B cell (primary cell): ENCODE measurements at regions not wholly inside any gene's neighbourhood (a gene's known extent, or its start where the extent isn't known, plus 50 kb on each side); places are given as distances from the start of the nearest gene placed in this dataset.

Experiments
- ATAC-seq: fragments of 200-7000 bp; cut with Tn5 transposase; one replicate; pipeline ENCODE4 v1.10.0; 2021; ENCODE audit warnings: low read depth, mild to moderate bottlenecking, moderate number of reproducible peaks, moderate library complexity
- CTCF ChIA-PET: fragments of 350-600 bp; sonication (Branson Sonifier 250); formaldehyde crosslinking; loops from one replicate; lab custom pipeline; 2021; ENCODE audit warnings: antibody characterized with exemption, inconsistent platforms; lab: Charles Lee
- POLR2A ChIA-PET: fragments of 350-600 bp; sonication (Branson Sonifier 250); formaldehyde crosslinking; loops from one replicate; lab custom pipeline; 2021; ENCODE audit warnings: antibody characterized with exemption; lab: Charles Lee
- DNase-seq: peaks from one replicate; pipeline ENCODE4 v3.0.0; 2013
- H2AFZ ChIP-seq: 2 replicates; pipeline ENCODE4 v1.6.1; 2012; ENCODE audit warnings: mild to moderate bottlenecking, low read depth, low read length; ENCODE audit not compliant: insufficient read depth, poor library complexity, severe bottlenecking
- H3K27ac ChIP-seq, 2 donors: 1 replicate in 1 of 2; 2 replicates in 1 of 2; pipeline ENCODE4 v1.5.1; 2012 to 2013; ENCODE audit warnings: low read length in 2 of 2, mild to moderate bottlenecking in 2 of 2, moderate library complexity in 1 of 2
- H3K27me3 ChIP-seq, 4 experiments: fragments of 200-600 bp in 1 of 4; sonication (generic) in 1 of 4; replicated peaks in 1 of 4; 1 replicate in 2 of 4; 2 replicates in 2 of 4; pipeline versions ENCODE4 v1.6.1 to v1.7.0; 2013 to 2016; ENCODE audit warnings: low read length in 3 of 4, mild to moderate bottlenecking in 2 of 4, mixed read lengths in 1 of 4, moderate library complexity in 1 of 4; ENCODE audit not compliant: insufficient read depth in 4 of 4, control insufficient read depth in 3 of 4; ENCODE audit errors: control extremely low read depth in 1 of 4
- H3K36me3 ChIP-seq, 2 experiments: replicated peaks in 1 of 2; 1 replicate in 1 of 2; 2 replicates in 1 of 2; pipeline versions ENCODE4 v1.6.1 to v1.7.1; 2013; ENCODE audit warnings: low read length in 1 of 2; ENCODE audit not compliant: insufficient read depth in 2 of 2, control insufficient read depth in 1 of 2; ENCODE audit errors: control extremely low read depth in 1 of 2, extremely low read depth in 1 of 2
- H3K4me1 ChIP-seq, 2 donors: fragments of 200-600 bp in 1 of 2; sonication (generic) in 1 of 2; 1 replicate in 1 of 2; 2 replicates in 1 of 2; pipeline versions ENCODE4 v1.5.1 to v1.6.1; 2013 to 2017; ENCODE audit warnings: low read length in 2 of 2; ENCODE audit not compliant: control insufficient read depth in 2 of 2, insufficient read depth in 2 of 2
- H3K4me2 ChIP-seq: replicated peaks from 2 replicates; pipeline ENCODE3; 2012; ENCODE audit warnings: mild to moderate bottlenecking, low read depth, low read length; ENCODE audit not compliant: poor library complexity, severe bottlenecking
- H3K4me3 ChIP-seq, 5 experiments: fragments of 200-600 bp in 1 of 5; sonication (generic) in 1 of 5; 1 replicate in 3 of 5; 2 replicates in 2 of 5; pipeline versions ENCODE4 v1.5.1 to v1.7.0; 2011 to 2016; ENCODE audit warnings: low read length in 4 of 5, mild to moderate bottlenecking in 4 of 5, low read depth in 2 of 5, control low read depth in 1 of 5, moderate library complexity in 1 of 5; ENCODE audit not compliant: insufficient read depth in 1 of 5; ENCODE audit errors: control extremely low read depth in 1 of 5, extremely low read depth in 1 of 5
- H3K79me2 ChIP-seq: fragments of 200-600 bp; sonication (generic); one replicate; pipeline ENCODE4 v1.6.0; 2016; ENCODE audit warnings: low read length; ENCODE audit not compliant: control insufficient read depth, insufficient read depth
- H3K9ac ChIP-seq: fragments of 200-600 bp; sonication (generic); 2 replicates; pipeline ENCODE4 v1.6.1; 2017; ENCODE audit warnings: mild to moderate bottlenecking, low read length, moderate library complexity
- H3K9me3 ChIP-seq, 3 donors: one replicate each; pipeline versions ENCODE4 v1.6.1 to v1.7.1; 2013; ENCODE audit warnings: low read length in 2 of 3; ENCODE audit not compliant: control insufficient read depth in 2 of 3, insufficient read depth in 1 of 3; ENCODE audit errors: control extremely low read depth in 1 of 3
- H4K20me1 ChIP-seq: 2 replicates; pipeline ENCODE4 v1.6.0; 2012; ENCODE audit warnings: mild to moderate bottlenecking, low read length; ENCODE audit not compliant: insufficient read depth, control insufficient read depth, poor library complexity, severe bottlenecking
- H3K27ac Mint-ChIP-seq: one replicate; pipeline ENCODE4 v1.8.0; 2021; ENCODE audit warnings: mixed read lengths
- H3K27me3 Mint-ChIP-seq: one replicate; pipeline ENCODE4 v1.8.0; 2021; ENCODE audit warnings: mixed read lengths
- H3K4me1 Mint-ChIP-seq: one replicate; pipeline ENCODE4 v1.8.0; 2021; ENCODE audit warnings: mixed read lengths
- H3K4me3 Mint-ChIP-seq: one replicate; pipeline ENCODE4 v1.8.0; 2021; ENCODE audit warnings: mixed read lengths
- H3K9me3 Mint-ChIP-seq: one replicate; pipeline ENCODE4 v1.8.0; 2022; ENCODE audit warnings: mixed read lengths; ENCODE audit not compliant: insufficient read depth
- EZH2 ChIP-seq: IDR thresholded peaks from 2 replicates; pipeline ENCODE4 v1.6.1; 2012; ENCODE audit warnings: borderline replicate concordance, low read depth, mild to moderate bottlenecking, moderate library complexity, low read length; ENCODE audit not compliant: insufficient read depth, poor library complexity, severe bottlenecking
- WGBS: methylation state at CpG from one replicate; pipeline ENCODE4 v1.1.5; 2013; ENCODE audit warnings: missing lambda C conversion rate; ENCODE audit not compliant: insufficient coverage; 5-methylcytosine and 5-hydroxymethylcytosine counted together
- intact Hi-C: fragments of 100-400 bp; cut with micrococcal nuclease; formaldehyde crosslinking; loops from one replicate; pipeline ENCODE4 v1.10.0; 2022
- TF ChIP-seq, protein P1 (sequence below): fragments of 200-600 bp; IDR thresholded peaks from one replicate; pipeline ENCODE4 v1.8.0; 2022; ENCODE audit warnings: antibody characterized with exemption, mild to moderate bottlenecking

GRCh38 chr2:225995796-225996461, 596.4 kb downstream of the NYAP2 start:
- no peaks in the 10 kb centered on the region for H3K9me3 ChIP-seq
- no peaks in the 10 kb centered on the region for H3K4me1 ChIP-seq
- H3K4me2 ChIP-seq = no peak overlapping the region
- no peak overlapping the region for H3K4me3 Mint-ChIP-seq
- WGBS = no CpG with 5 or more reads among the region's 2 CpGs
- ChIA-PET CTCF (interaction anchor here (0.9 kb wide), 1 partner anchor 107 kb away, joined by 3 read pairs; no protein-coding TSS in a partner anchor), POLR2A (no interaction called here)
- H3K27ac Mint-ChIP-seq = no peak overlapping the region
- no peak overlapping the region for H3K9ac ChIP-seq
- H3K27me3 Mint-ChIP-seq = no peaks in the 10 kb centered on the region
- H3K79me2 ChIP-seq = no peaks in the 10 kb centered on the region
- no peaks in the 10 kb centered on the region for H3K36me3 ChIP-seq
- no peak overlapping the region for H2AFZ ChIP-seq
- H3K4me1 Mint-ChIP-seq = no peaks in the 10 kb centered on the region
- TF ChIP-seq, protein P1, sequence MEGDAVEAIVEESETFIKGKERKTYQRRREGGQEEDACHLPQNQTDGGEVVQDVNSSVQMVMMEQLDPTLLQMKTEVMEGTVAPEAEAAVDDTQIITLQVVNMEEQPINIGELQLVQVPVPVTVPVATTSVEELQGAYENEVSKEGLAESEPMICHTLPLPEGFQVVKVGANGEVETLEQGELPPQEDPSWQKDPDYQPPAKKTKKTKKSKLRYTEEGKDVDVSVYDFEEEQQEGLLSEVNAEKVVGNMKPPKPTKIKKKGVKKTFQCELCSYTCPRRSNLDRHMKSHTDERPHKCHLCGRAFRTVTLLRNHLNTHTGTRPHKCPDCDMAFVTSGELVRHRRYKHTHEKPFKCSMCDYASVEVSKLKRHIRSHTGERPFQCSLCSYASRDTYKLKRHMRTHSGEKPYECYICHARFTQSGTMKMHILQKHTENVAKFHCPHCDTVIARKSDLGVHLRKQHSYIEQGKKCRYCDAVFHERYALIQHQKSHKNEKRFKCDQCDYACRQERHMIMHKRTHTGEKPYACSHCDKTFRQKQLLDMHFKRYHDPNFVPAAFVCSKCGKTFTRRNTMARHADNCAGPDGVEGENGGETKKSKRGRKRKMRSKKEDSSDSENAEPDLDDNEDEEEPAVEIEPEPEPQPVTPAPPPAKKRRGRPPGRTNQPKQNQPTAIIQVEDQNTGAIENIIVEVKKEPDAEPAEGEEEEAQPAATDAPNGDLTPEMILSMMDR = no peak
- TF ChIP-seq EZH2 = no peak
- no peak overlapping the region for H3K27ac ChIP-seq
- no peak overlapping the region for H3K4me3 ChIP-seq
- H3K9me3 Mint-ChIP-seq = no peaks in the 10 kb centered on the region
- ATAC-seq (no peak), DNase-seq (no peak)
- intact Hi-C loops = no loop called here
- no peaks in the 10 kb centered on the region for H3K27me3 ChIP-seq
- no peaks in the 10 kb centered on the region for H4K20me1 ChIP-seq

DNA sequence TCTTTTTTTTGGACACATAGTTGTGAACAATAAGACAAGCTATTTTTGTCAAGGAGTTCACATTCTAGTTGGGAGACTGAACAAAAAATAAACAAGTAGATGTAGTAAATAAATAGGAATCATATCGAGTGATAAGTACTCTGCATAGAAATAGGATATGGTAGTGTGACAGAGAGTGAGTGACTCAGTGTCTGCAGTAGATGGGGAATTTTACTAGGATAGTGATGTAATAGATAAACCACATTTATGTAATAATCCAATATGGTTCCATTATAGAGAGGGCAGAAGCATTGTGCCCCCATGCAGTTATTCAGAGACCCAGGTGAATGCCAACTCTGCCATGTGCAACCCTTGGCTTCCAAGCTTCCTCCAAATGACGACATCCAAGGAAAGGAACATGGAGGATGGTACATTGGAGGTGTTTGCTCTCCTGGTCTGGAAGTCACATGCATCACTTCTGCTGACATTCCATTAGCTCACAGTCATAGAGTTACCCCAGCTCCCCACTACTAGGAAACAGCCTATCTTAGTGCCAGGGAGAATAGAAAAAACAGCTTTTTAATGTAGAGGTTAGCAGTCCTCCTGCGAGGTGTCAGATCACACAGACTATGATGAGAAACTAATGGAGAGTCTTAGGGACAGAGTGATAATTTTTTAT, 595.4 kb downstream of the NYAP2 start:
- H3K9me3 ChIP-seq = no peaks in the 10 kb centered on the region
- H4K20me1 ChIP-seq = no peaks in the 10 kb centered on the region
- ATAC-seq (no peak), DNase-seq (no peak)
- no peaks in the 10 kb centered on the region for H3K79me2 ChIP-seq
- no peaks in the 10 kb centered on the region for H3K9me3 Mint-ChIP-seq
- WGBS = 83% methylated on average over 1 of the region's 3 CpGs
- intact Hi-C loops = no loop called here
- TF ChIP-seq EZH2 = no peak
- TF ChIP-seq, protein P1 = no peak
- CTCF ChIA-PET = interaction anchor here (0.9 kb wide), 1 partner anchor 106 kb away, joined by 3 read pairs; no protein-coding TSS in a partner anchor
- H3K27ac Mint-ChIP-seq = no peak overlapping the region
- no peak overlapping the region for H3K4me2 ChIP-seq
- no peak overlapping the region for H3K4me3 ChIP-seq
- POLR2A ChIA-PET = no interaction called here
- H3K27ac ChIP-seq = no peak overlapping the region
- no peaks in the 10 kb centered on the region for H3K4me1 ChIP-seq
- H3K27me3 Mint-ChIP-seq = no peaks in the 10 kb centered on the region
- no peak overlapping the region for H2AFZ ChIP-seq
- H3K36me3 ChIP-seq = no peaks in the 10 kb centered on the region
- no peaks in the 10 kb centered on the region for H3K4me1 Mint-ChIP-seq
- H3K9ac ChIP-seq = no peak overlapping the region
- H3K4me3 Mint-ChIP-seq = no peak overlapping the region
- no peaks in the 10 kb centered on the region for H3K27me3 ChIP-seq
